GM19035 (cell line): ENCODE measurements at regions not wholly inside any gene's neighbourhood (a gene's known extent, or its start where the extent isn't known, plus 50 kb on each side); places are given as distances from the start of the nearest gene placed in this dataset.

ENCODE experiments used
- ATAC-seq: cut with Tn5 transposase; IDR thresholded peaks from one replicate; pipeline ENCODE4 v1.9.1; 2021; ENCODE audit not compliant: unreplicated experiment

DNA sequence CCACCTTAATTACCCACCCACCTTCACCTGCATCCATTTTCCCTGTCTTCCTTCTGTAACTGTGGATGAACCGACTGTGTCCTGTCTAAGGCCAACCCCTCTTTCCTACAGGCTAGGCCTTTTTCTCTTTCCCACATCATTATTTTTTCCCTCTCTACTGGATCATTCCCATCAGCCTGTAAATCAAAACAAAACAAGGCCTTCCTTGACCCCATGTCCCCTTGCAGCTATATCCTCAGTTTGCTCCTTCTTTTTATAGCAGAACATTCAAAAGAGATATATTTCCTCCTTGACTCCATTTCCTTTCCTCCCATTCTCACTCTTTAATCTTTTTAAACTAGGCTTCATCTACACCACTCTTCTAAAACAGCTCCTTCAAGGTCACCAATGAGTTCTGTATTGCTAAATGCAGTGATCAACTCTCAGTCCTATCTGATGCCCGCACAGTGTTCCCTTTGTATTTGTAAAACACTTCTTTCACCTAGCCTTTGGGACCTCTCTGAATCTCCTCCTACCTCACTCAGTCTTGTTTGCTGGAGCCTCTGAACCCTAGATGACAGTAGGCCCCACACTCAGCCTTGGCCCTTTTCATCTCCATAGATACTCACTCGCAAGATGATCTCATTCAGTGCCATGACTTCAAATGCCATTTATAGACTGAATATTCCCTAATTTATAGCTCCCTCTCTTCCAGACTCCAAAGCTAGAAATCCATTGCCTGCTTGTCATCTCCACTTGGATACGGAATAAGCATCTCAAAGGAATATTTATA is 55.7 kb downstream of the CXCR4 start:
- no peak for ATAC-seq

DNA sequence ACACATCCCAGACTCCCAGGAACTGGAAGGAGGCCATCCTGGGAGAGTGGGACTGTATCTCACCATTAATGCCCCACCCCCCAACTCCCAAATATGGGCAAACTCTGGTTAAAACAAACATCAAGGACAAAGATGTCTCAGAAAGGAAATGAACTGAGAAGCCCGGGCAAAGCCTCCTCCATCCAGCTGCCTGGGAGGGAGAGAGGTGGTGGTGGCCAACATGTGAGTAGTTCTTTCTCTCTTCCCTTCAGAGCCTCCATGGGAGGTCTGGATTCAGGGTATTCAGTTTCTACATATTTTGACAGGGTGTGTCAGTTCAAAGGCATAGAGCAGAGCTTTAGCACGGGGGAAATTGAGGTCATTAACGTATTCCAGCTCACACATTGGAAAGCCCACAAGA is 57.5 kb downstream of the CXCR4 start:
- no peak for ATAC-seq

DNA sequence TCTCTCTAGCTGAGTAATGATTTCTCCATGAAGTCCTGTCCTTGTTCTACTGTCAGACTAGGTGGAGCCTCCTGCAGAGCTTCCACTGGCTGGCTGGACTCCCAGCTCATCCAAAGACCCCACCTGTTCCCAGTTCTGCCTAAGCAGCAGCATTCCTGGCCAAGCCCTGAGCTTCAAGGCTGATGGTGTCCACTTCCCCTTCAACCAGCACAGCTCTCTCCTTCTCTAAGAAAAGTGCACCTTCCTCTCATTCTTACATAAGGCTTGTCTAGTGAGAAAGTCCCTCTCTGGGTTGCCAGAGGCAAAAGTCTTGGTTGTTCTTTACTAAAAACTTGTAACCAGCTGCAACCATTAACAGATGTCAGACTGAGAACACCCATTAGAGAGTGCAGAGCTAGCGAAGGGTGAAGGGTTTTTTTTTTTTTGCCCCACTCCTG is 58.9 kb downstream of the CXCR4 start:
- ATAC-seq = peak; percentile 47

DNA sequence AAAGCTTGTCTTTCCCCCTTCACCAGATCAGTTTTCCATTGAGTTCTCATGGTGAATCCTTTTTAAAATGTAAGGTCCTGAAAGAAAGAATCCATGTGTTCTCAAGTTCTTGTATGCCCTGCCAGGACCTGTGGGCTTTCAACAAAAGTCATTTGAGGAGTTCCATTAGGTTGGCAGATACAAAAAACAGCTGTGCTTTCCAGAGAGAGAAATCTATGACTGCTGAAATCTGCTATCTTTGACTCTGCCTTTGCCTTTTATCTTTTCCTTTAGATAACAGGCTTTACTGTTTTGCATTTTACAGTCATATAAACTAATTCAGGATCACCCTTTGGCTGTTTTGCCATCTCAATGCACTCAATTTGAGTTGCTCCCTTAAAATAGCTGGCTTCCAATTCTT is 59.7 kb downstream of the CXCR4 start:
- ATAC-seq = no peak

DNA sequence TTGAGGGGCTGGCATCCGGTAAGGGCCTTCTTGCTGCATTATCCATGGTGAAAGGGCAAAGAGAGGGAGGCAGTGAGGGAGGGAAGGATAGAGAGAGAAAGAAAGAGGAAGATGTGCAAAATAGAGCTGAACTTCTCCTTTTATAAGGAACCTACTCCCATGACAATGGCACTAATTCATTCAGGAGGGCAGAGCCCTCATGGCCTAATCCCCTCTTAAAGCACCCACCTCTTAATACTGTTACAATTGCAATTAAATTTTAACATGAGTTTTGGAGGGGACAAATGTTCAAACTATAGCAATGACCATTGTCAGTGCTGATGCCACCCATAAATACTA is 60.2 kb downstream of the CXCR4 start:
- no peak for ATAC-seq

DNA sequence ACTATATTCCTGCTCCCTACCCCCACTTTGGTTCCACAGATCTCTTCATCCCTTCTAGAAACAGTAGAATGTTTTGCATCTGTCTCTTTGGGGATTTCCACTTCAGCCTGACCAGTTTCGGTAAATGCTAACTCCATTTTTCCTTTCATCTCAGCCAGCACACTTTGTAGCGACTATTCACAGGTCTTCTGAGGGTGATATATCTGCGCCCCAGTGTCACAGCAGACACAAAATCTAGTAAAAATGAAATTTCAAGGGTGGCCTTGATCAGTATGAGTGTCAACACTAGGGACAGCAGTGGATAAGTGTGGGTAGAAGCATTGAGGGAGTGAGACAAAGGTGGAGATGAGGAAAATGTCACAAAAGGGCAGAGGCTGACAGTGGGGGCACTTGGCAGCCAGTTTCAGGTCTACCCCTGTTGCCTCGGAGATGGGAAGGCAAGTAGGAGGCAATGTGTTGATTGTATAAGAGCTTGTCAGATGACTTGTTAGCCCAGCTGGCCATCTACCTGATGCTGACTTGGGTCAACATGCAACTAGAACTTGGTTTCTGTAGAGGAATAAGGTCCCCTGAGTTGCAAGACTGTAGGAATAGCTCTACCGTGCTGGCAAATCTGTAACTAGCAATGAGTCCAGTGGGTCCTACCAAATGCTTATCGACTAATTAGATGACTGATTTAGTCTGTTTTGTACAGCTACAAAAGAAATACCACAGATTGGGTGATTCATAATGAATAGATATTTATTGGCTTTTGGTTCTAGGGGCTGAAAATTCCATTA is 60.7 kb downstream of the CXCR4 start:
- ATAC-seq = peak; percentile 38

DNA sequence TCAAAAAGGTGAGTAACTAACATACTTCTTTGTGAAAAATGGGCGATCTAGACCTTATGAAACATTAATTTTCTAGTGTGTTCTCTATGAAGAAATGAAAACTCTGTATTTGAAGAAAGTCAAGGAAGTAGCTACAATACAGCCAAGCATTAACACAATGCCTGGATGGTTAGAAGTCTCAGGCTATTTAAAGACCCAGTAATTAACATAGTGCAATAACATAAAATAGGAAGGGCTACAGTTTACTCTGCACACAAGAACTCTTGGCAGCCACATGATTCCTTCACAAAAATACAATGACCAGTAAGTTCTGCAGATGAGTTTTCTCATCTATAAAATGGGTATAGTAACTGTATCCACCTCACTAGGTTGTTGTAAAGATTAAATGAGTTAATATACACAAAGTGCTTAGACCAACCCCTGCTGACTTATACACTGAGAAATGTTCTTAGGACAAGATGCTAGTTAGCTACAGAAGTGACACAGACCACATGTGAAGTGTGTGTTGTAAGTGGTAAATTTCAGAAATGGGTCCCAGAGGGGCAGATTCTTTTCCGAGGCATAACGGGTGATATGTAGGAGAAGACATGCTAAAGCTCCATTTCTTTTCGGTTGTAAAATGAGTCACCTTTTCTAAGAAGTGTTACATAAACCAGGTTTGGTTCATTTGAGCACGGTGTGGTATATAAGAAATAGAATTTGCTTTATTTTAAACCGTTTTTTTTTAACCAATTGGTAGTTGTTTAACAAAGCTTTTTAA is 61.8 kb downstream of the CXCR4 start:
- no peak for ATAC-seq

DNA sequence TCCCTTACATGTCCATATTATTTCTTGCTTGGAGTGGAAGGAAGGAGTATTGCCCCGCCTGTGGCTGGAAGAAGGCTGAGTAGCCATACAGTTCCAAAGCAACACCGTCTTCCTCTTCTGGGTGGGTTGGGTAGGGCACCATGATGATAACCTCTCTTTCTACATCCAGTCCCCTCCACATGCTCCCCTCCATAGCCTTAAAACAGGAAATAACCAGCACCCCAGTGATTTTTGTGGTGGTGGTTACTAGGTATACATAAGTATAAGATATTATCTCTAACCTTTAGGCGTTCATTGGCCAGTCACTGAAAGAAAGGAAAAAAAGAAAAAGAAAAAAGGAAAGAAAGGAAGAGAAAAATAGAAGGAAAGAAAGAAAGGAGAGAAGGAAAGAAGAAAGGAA is 63.1 kb downstream of the CXCR4 start:
- ATAC-seq = no peak

DNA sequence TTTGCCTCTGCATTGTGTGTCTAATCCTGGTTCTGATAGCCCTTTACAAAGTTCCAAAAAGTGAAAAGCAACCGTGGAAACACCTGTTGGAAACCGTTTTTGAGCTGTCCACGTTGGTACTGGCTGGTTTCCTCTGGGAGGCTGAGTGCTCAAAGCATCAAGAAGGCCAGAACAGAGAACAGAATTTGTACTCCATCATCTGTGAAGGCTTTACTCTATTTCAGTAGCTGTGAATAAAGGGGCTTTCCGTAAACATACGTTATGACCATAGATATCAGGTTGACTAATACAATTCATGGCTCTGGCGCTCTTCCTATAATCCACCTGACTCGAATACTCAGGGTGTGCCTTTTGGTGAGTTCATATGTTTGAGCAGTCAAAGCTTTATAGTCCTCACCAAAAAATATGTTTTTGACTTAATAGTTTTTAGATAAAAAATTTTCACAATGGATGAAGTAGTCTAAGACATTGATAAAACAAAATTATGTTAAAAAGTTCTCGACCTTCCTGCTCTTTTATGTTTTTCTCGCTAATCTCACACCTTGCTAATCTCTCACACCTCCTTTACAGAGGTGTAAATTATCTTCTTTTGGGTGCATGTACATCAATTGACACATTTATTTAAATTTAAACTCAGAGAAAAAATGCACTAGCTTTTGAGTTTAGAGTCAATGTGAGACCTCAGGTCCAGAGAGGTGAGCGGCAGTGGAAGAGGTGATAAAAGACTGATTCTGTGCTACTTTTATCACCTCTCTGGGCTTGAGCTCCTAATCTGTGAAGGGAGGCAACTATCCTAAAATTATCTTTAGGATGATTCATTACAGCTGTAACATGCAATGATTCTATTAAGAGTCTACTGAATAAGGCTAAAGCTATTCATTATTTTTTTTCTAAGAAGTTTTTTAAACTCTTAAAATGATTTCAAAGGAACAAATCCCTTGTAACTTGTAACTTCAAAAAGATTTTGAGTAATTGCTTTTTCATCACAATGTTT is 65.3 kb downstream of the CXCR4 start:
- peak; percentile 41 for ATAC-seq

DNA sequence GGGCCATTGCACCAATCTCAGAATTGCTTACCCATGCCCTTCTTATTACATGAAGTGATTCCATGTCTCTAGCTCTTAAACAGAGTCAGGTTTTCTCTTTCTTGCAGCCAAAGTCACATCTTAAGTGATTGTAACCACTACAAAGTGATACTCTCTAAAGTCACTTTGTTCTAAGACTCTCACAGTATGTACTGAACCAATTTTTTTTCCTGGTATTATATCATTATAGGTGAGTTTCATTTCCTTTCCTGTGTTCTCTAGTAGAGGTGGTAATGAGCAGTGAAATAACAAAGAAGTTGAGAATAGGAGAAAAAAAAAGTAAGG is 66.3 kb upstream of the DARS1 start:
- ATAC-seq = no peak

DNA sequence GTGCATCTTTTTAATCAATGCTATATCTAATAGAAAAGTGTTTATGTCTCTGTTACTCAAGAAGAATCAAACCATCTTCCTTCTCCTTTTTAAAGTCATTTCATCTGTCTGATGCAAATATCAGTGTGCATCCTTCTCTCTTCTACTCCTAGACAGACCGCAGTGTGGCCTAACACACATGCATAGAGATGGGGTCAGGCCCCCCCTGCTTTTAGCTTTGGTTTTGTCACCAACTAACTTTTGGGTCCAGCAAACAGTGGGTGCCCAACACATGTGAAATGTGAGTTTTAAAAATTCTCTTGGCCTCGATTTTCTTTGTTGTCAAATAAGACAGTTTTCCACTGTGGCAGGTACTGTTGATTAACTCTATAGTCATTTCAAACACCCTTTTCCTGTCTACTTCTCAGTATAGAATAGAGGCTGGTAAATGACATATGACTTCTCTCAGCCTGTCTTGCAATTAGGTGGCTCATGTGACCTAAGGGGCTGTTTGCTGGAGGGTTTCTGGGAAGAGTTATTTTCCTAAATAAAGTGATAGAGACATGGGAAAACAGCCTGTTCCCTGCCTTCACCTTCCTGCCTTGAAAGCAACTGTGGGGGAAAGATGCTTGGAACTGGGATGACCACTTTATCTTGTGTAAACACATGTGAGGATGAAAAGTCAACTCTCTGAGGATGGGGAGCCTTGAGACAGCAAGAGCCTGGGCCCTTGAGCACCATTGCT is 65.7 kb upstream of the DARS1 start:
- ATAC-seq = peak; percentile 55

DNA sequence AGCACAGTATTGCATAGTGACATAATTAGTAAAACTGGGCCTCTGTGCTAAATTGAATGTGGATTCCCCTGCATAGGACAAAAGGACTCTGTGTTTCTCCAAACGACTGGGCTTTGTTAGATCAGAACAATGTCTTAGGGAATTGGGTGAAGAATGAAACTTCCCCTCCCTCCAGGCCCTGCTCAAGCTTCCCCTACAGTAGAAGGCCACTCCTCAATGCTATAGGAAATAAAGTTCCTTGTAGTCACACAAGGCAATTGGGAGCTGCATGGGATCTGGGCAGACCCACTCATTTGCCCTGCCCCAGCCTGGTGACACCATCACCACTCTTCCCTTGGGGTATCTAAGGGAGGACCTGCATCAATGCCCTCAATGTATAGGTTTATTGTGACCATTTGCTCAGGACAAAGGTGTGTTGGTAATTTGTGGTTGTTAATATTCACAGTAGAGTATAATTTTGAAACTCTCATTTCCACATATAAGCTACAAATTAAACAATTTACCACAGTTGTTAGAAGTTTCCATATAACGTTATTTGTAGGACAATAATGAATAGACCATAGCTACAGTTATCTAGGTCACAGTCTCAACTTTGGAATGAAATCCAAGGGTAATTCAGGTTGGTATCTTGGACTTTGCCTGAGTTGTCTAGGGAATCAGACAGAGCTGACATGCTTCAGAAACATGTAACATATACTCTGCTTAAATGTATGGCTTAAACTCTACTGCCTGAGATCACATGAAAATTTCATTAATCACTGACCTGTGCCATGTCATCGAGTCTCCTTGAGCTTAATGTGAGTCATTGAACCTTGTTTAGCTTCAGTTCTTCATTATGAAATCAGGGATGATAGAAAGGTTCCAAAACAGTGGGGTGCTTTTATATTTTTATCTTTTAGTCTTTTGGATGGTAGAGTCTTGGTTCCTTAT is 64.8 kb upstream of the DARS1 start:
- no peak for ATAC-seq

DNA sequence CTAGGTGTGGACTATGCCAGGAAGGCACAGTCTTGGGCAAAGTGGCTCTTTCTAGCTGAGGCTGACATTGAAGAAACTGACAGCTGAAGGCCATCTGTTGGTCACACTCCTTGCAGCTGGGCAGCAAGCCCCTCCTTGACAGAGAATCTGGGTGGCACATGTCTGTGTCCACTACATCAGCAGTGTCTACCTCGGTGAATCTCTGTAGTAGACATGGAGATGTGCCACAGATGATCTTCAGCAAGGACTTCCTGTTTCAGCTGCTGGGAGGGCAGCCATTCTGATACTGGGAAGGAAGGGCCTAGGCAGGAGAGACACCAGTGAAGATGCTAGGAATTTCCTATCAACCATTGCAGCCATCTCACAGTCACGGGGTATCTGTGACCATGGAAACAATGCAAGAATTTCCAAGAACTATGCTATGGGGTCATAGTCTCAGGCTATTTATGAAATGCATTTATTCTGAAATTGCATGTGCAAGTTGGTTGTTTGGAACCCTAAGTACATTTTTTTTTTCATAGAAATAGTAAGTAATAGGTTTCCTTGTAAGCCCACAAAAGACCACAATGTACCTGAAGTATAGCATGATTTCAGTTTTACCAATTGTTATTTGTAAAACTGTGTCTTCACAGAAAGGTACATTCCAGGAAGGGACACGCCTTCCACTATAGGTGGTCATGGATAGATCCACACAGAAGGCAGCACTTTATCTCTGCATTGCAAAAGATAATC is 63.8 kb upstream of the DARS1 start:
- no peak for ATAC-seq

DNA sequence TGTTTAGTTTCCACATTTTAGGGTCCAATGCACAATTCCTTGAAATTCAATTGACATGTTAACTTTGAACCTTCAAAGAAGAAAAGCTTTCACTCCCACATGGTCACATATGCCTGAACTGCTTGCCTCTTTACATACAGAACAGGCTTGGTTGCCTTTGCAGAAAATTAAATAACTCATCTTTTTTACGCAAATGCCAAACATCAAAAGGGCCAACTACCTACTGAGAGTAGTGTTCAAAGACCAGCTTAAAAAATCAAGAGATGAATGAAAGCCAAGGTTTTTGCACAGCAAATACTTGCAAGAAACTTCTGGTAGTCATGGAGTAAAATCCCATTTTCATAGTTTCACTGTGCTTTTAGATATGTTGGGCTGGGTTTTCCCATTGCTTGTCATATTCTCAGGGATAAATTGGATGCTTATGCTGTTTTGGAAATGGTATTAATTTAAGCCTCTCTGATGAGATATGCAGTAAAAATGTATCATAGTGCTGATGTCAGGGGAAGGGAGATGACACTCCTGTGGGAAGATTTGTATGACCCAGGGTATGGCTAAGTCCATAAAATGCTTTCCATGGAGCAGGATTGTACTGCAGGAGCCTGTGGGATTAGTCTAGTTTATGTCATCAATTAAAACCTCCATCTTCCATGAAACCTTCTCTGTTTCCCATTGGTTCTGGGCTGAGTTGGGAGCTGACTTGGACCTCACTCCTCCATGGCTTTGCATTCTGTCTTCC is 60.6 kb upstream of the DARS1 start:
- ATAC-seq = no peak

DNA sequence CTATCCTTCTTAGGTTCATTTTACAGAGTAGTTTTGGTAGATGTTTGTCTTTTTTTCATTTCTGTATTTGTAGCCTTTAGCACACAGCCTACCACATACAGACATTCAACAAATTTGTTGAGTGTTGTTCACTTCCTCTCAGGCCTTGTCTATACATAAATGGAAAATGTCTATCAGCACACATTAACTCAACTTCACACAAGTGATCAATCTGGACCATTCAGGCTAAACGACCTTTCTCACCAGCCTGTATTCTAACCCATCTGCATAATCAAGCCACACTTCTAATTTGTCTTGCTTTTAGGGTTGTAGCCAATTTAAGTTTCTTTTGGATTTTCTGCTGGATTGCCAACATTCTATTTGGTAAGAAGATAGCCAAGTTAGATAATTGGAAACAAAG is 59.9 kb upstream of the DARS1 start:
- ATAC-seq = no peak
